ENCODE measurements at regions not wholly inside any gene's neighbourhood (a gene's known extent, or its start where the extent isn't known, plus 50 kb on each side); places are given as distances from the start of the nearest gene placed in this dataset.

GRCh38 chr2:10970666-10971065, 58.9 kb downstream of the KCNF1 start:
- H3K36me3 Mint-ChIP-seq (ENCODE audit: low read depth) = peaks cover 3% of the 10 kb centered on the region
- DNase-seq (ENCODE audit: low read depth, low spot score) = no peak
- no peak overlapping the region for H3K4me3 Mint-ChIP-seq
- H3K27ac Mint-ChIP-seq (ENCODE audit: unreplicated experiment) = no peak overlapping the region
- H3K27me3 Mint-ChIP-seq (ENCODE audit: low read depth) = peaks cover 2% of the 10 kb centered on the region
- peaks cover 4% of the 10 kb centered on the region for H3K9me3 Mint-ChIP-seq
- H3K4me1 Mint-ChIP-seq = peaks cover 57% of the 10 kb centered on the region
- no peak for TF ChIP-seq CTCF (conservative IDR thresholded peaks at IDR 0.05)

- DNase-seq (ENCODE audit: low read depth, low spot score) = no peak
- peak overlapping the region; percentile 78 for H3K27ac Mint-ChIP-seq (ENCODE audit: unreplicated experiment)
- peaks cover 4% of the 10 kb centered on the region for H3K9me3 Mint-ChIP-seq
- H3K4me3 Mint-ChIP-seq = peak overlapping the region; percentile 21
- peaks cover 3% of the 10 kb centered on the region for H3K36me3 Mint-ChIP-seq (ENCODE audit: low read depth)
- peaks cover 2% of the 10 kb centered on the region for H3K27me3 Mint-ChIP-seq (ENCODE audit: low read depth)
- peaks cover 60% of the 10 kb centered on the region for H3K4me1 Mint-ChIP-seq
- TF ChIP-seq CTCF (conservative IDR thresholded peaks at IDR 0.05) = no peak
These were observed 59.6 kb downstream of the KCNF1 start for GRCh38 chr2:10971161-10971887.

- Mint-ChIP-seq H3K9me3 (peaks cover 4% of the 10 kb centered on the region), H3K4me1 (peaks cover 64% of the 10 kb centered on the region), H3K36me3 (ENCODE audit: low read depth) (peaks cover 3% of the 10 kb centered on the region), H3K4me3 (peak overlapping the region; percentile 21), H3K27me3 (ENCODE audit: low read depth) (peaks cover 2% of the 10 kb centered on the region), H3K27ac (ENCODE audit: unreplicated experiment) (peak overlapping the region; percentile 78)
- TF ChIP-seq CTCF (conservative IDR thresholded peaks at IDR 0.05) = no peak
- DNase-seq (ENCODE audit: low read depth, low spot score) = peak; percentile 41
These were observed 60.1 kb downstream of the KCNF1 start for GRCh38 chr2:10971888-10972260.

- Mint-ChIP-seq H3K27me3 (ENCODE audit: low read depth) (peaks cover 2% of the 10 kb centered on the region), H3K4me3 (peak overlapping the region; percentile 45), H3K4me1 (peaks cover 74% of the 10 kb centered on the region), H3K36me3 (ENCODE audit: low read depth) (peaks cover 3% of the 10 kb centered on the region), H3K27ac (ENCODE audit: unreplicated experiment) (peak overlapping the region; percentile 4), H3K9me3 (peaks cover 4% of the 10 kb centered on the region)
- TF ChIP-seq CTCF (conservative IDR thresholded peaks at IDR 0.05) = no peak
- DNase-seq (ENCODE audit: low read depth, low spot score) = no peak
These were observed 61.1 kb downstream of the KCNF1 start for GRCh38 chr2:10972683-10973433.

- Mint-ChIP-seq H3K4me1 (peaks cover 80% of the 10 kb centered on the region), H3K9me3 (peaks cover 4% of the 10 kb centered on the region), H3K27ac (ENCODE audit: unreplicated experiment) (no peak overlapping the region), H3K27me3 (ENCODE audit: low read depth) (peaks cover 2% of the 10 kb centered on the region), H3K4me3 (peak overlapping the region; percentile 3), H3K36me3 (ENCODE audit: low read depth) (peaks cover 3% of the 10 kb centered on the region)
- no peak for DNase-seq (ENCODE audit: low read depth, low spot score)
- TF ChIP-seq CTCF (conservative IDR thresholded peaks at IDR 0.05) = no peak
These were observed 62.0 kb downstream of the KCNF1 start for GRCh38 chr2:10973766-10974165.
